ENCODE measurements at regions not wholly inside any gene's neighbourhood (a gene's known extent, or its start where the extent isn't known, plus 50 kb on each side); places are given as distances from the start of the nearest gene placed in this dataset.
A peak's percentile ranks its signal among the peaks of the same experiment; 100 is the strongest.

DNA sequence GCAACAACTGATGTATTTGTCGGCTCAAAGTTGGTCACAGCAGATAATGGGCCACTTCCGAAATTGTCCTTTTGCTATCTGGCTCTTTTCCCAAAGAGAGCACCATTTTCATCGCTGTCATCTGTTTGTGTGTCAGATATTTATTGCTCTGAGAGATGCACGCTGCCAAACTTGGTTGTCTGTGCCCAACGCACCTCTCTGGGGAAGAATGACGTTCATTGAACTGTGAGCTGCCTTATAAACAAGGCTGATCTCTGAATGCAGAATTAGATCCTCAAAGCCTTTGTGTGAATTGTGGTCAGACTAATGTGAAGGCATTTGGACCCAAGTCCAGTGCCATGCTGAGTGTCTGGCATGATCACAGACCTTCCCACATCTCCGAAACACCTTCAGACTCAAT lies 174.7 kb upstream of the LYZL1 start:
- DNase-seq (ENCODE audit: low spot score): no peak
- TF ChIP-seq, protein P1, sequence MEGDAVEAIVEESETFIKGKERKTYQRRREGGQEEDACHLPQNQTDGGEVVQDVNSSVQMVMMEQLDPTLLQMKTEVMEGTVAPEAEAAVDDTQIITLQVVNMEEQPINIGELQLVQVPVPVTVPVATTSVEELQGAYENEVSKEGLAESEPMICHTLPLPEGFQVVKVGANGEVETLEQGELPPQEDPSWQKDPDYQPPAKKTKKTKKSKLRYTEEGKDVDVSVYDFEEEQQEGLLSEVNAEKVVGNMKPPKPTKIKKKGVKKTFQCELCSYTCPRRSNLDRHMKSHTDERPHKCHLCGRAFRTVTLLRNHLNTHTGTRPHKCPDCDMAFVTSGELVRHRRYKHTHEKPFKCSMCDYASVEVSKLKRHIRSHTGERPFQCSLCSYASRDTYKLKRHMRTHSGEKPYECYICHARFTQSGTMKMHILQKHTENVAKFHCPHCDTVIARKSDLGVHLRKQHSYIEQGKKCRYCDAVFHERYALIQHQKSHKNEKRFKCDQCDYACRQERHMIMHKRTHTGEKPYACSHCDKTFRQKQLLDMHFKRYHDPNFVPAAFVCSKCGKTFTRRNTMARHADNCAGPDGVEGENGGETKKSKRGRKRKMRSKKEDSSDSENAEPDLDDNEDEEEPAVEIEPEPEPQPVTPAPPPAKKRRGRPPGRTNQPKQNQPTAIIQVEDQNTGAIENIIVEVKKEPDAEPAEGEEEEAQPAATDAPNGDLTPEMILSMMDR (IDR thresholded peaks at IDR 0.05; ENCODE audit: extremely low read depth, missing control alignments): no peak

DNA sequence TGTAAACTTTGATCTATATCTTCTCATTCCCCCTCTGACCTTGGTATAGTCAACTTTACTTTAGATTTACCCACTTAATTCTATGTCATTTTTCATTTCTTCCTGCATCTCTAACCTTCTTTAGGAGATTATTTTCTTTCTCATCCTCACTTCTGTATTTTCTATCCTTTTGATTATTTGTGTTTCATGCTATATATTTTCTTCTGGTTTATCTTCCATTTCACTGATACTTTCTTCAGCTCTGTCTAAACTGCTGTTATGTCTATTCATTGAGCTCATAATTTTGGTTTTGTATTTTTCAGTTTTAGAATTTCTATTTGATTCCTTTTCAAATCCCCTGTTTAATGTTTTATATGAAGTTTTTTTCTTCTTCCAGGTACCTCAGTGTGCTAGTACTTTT lies 171.1 kb upstream of the LYZL1 start:
- TF ChIP-seq, protein P1 (IDR thresholded peaks at IDR 0.05; ENCODE audit: extremely low read depth, missing control alignments): no peak
- no peak for DNase-seq (ENCODE audit: low spot score)

DNA sequence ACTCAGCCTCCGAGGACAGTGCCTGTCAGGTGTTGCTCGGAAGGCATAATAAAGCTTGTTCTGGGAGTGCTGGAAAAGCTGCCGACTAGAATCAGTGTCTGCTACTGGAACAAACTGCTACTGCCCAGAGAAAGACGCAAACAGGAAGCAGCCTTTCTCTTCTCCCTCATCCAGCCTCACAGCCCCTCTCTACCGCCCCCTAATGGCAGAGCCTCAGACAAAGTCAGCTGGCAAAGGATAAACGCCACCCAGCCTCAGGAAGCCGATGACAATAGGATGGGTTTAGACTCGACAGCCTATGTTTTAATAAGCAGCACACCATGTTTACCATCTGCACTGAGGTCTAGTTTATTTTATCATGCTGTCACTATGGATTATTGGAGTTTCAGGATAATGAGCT lies 169.5 kb upstream of the LYZL1 start:
- DNase-seq (ENCODE audit: low spot score): no peak
- TF ChIP-seq, protein P1 (IDR thresholded peaks at IDR 0.05; ENCODE audit: extremely low read depth, missing control alignments): peak; percentile 7

DNA sequence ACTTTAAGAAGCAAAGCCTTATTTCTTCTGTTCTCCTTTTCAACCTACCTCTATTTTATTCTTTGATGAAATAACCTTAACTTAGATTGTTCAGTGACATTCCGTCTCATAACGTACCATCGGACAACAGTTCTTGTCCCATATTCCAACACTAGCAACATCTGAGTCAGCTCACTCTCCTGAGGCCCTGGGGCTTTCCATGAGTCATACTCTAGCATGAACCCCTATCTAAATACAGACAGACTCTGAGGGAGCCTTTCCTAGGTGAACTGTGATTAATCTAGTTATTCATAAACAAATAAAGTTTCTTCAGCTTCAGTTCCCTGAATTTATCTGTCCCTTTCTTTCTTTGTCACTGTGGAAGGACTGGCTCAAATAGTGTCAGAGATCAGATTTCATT lies 168.7 kb upstream of the LYZL1 start:
- TF ChIP-seq, protein P1 (IDR thresholded peaks at IDR 0.05; ENCODE audit: extremely low read depth, missing control alignments): no peak
- no peak for DNase-seq (ENCODE audit: low spot score)

DNA sequence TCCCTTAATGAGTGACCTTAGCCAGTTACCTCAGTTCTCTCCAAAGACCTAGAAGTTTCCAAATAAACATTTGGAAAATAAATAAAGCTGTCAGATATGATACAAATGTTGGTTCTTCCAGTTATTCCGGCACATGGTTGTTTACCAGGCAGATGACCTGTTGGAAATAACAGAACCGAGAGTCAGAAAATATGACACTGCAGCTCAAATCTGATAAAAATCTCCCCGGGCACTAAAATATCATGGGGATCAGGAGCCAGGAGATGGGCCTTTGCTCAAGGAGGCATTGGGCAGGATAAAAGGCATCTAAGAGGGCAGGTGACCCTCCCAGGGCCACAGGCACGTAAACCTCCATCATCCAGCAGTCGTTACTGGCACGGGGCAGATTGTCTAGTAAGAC lies 164.0 kb upstream of the LYZL1 start:
- TF ChIP-seq, protein P1 (IDR thresholded peaks at IDR 0.05; ENCODE audit: extremely low read depth, missing control alignments): no peak
- no peak for DNase-seq (ENCODE audit: low spot score)

DNA sequence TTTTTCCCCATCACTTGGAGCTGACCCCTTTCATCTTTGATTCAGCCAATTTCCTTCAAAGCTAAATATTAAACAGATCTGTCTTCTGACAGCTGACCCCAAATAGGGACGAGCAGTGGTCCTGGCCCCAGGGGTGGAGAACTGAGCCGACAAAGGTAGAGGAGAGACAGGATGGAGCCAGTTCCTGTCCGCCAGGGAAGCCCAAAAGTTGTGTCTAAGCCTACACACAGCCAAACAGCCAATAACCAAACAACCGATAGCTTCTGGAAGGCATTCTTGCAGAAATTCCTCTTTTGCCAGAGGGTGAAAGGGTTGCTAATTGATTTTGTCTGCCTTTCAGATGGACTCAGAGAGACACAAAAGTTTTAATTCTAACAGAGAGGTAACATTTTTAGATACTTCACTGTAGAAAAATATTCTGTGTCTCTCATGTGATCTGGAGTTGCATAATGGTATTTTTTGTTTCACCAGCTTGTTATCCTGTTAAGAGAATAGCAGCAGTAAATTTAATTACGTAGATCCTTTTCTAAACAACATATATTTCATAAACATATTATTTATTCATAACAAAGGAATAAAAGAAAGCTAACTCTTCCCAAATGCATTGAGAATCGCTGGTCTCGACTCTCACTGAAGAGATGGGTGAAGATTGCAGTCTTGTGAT lies 161.7 kb upstream of the LYZL1 start:
- DNase-seq (ENCODE audit: low spot score): no peak
- TF ChIP-seq, protein P1 (IDR thresholded peaks at IDR 0.05; ENCODE audit: extremely low read depth, missing control alignments): no peak

DNA sequence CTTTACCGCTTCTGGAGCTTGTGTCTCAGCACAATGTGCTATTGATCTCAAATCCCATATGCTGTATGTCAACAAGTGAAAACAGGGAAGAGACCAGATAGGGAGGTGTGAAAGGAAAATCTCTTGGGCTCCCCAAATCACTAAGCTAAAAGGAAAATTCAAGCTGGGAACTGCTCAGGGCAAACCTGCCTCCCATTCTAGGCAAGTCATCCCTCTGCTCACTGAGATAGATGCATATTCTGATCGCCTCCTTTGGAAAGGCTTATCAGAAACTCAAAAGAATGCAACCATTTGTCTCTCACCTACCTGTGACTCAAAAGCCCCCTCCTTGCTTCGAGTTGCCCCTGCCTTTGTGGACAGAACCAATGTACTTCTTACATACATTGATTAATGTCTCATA lies 161.1 kb upstream of the LYZL1 start:
- DNase-seq (ENCODE audit: low spot score): no peak
- TF ChIP-seq, protein P1 (IDR thresholded peaks at IDR 0.05; ENCODE audit: extremely low read depth, missing control alignments): no peak
